Peyer's patch (tissue), 4 donors: ENCODE measurements at regions not wholly inside any gene's neighbourhood (a gene's known extent, or its start where the extent isn't known, plus 50 kb on each side); places are given as distances from the start of the nearest gene placed in this dataset.
A peak's percentile ranks its signal among the peaks of the same experiment; 100 is the strongest.
"Not testable (repeated sequence)": the region's sequence is repeated elsewhere in the genome, so short reads cannot be mapped to it uniquely, and the experiment has no call there.

ENCODE experiments used
- DNase-seq, 3 donors: peaks; one replicate each; pipeline ENCODE4 v3.0.0-alpha.2; 2017 to 2019
- H3K27ac ChIP-seq, 4 donors: fragments of 200-600 bp; sonication (generic); one replicate each; pipeline ENCODE4 v1.5.1; 2016 to 2019
- H3K27me3 ChIP-seq, 2 donors: fragments of 200-600 bp; sonication (generic); one replicate each; pipeline ENCODE4 v1.5.1; 2019
- H3K36me3 ChIP-seq, 3 donors: fragments of 200-600 bp; sonication (generic); one replicate each; pipeline ENCODE4 v1.5.1; 2016 to 2019
- H3K4me1 ChIP-seq, 4 donors: fragments of 200-600 bp; sonication (generic); one replicate each; pipeline ENCODE4 v1.5.1; 2016 to 2019
- H3K4me3 ChIP-seq, 4 donors: fragments of 200-600 bp; sonication (generic); 1 replicate in 3 of 4; 2 replicates in 1 of 4; pipeline ENCODE4 v1.5.1; 2016 to 2019; ENCODE audit warnings: mild to moderate bottlenecking in 1 of 4
- H3K9me3 ChIP-seq, 4 donors: fragments of 200-600 bp; sonication (generic); one replicate each; pipeline ENCODE4 v1.5.1; 2016 to 2019; ENCODE audit warnings: mild to moderate bottlenecking in 1 of 4
- CTCF ChIP-seq, 6 experiments: fragments of 450-650 bp in 4 of 6; fragments of 200-600 bp in 2 of 6; sonication (generic) in 1 of 6; IDR thresholded peaks; one replicate each; pipeline ENCODE4 v1.5.1; 2017 to 2019; ENCODE audit warnings: antibody characterized with exemption in 6 of 6, mild to moderate bottlenecking in 3 of 6, moderate library complexity in 1 of 6
- POLR2A ChIP-seq, 2 donors: fragments of 450-650 bp; IDR thresholded peaks; one replicate each; pipeline ENCODE4 v1.5.1; 2017; ENCODE audit warnings: antibody characterized with exemption in 2 of 2, mild to moderate bottlenecking in 2 of 2, moderate library complexity in 2 of 2
- small RNA-seq, 2 donors: library from RNA; depleted of rRNA; stranded (forward); fragments of <200 nt; gene quantifications; one replicate each; pipeline ENCODE3, GENCODE V24; 2016

- Histone ChIP-seq H3K4me3 (no peak overlapping the region), H3K4me1 (no peaks in the 10 kb centered on the region), H3K27me3 (no peaks in the 10 kb centered on the region)
Measured at GRCh38 chr2:185674232-185674631, 64.4 kb upstream of the FSIP2 start.

GRCh38 chr2:185676316-185676715 lies 62.3 kb upstream of the FSIP2 start:
- H3K4me1 ChIP-seq, result no peaks in the 10 kb centered on the region
- no peak overlapping the region for H3K27ac ChIP-seq
- no peak for DNase-seq
- no peaks in the 10 kb centered on the region for H3K9me3 ChIP-seq
- H3K27me3 ChIP-seq, result no peaks in the 10 kb centered on the region
- TF ChIP-seq POLR2A (IDR thresholded peaks at IDR 0.05), result no peak
- TF ChIP-seq CTCF (IDR thresholded peaks at IDR 0.05), result no peak
- H3K36me3 ChIP-seq, result no peaks in the 10 kb centered on the region
- H3K4me3 ChIP-seq, result no peak overlapping the region

More at GRCh38 chr2:185674232-185674631, 64.4 kb upstream of the FSIP2 start:
- H3K27ac ChIP-seq, result no peak overlapping the region
- DNase-seq, result no peak
- H3K9me3 ChIP-seq, result no peaks in the 10 kb centered on the region
- TF ChIP-seq POLR2A (IDR thresholded peaks at IDR 0.05) (no peak), CTCF (IDR thresholded peaks at IDR 0.05) (no peak)
- no peaks in the 10 kb centered on the region for H3K36me3 ChIP-seq

GRCh38 chr2:185687001-185687400 lies 51.6 kb upstream of the FSIP2 start:
- not testable (repeated sequence) for DNase-seq, H3K4me3 ChIP-seq, H3K4me1 ChIP-seq, H3K9me3 ChIP-seq, H3K27me3 ChIP-seq, H3K27ac ChIP-seq, H3K36me3 ChIP-seq

DNA sequence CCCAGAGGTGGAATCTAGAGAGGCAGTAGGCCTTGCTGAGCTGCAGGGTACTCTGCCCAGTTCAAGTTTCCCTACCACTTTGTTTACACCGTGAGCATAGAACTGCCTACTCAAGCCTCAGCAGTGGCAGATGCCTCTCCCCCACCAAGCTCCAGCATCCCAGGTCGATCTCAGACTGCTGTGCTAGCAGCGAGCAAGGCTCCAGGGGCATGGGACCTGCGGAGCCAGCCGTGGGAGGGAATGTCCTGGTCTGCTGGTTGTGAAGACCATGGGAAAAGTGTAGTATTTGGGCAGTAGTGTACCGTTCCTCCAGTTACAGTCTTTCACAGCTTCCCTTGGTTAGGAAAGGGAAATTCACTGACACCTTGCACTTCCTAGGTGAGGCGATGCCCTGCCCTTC lies 50.6 kb upstream of the FSIP2 start:
- TF ChIP-seq CTCF (IDR thresholded peaks at IDR 0.05), result no peak
- H3K27ac ChIP-seq, result no peak overlapping the region
- no peak overlapping the region for H3K4me3 ChIP-seq
- H3K9me3 ChIP-seq, result no peaks in the 10 kb centered on the region
- no peaks in the 10 kb centered on the region for H3K36me3 ChIP-seq
- no peaks in the 10 kb centered on the region for H3K4me1 ChIP-seq
- DNase-seq, result peak in 1 of 3 donors; percentile 23
- no peaks in the 10 kb centered on the region for H3K27me3 ChIP-seq

Small RNA genes in the stretch of these regions (small RNA-seq; reads per million reads assigned to genes)
- 0 reads per million in 2 donors for gene RF00096
